Fibroblast of upper back skin (primary cell): ENCODE measurements at regions not wholly inside any gene's neighbourhood (a gene's known extent, or its start where the extent isn't known, plus 50 kb on each side); places are given as distances from the start of the nearest gene placed in this dataset.
A peak's percentile ranks its signal among the peaks of the same experiment; 100 is the strongest.
"Not testable (repeated sequence)": the region's sequence is repeated elsewhere in the genome, so short reads cannot be mapped to it uniquely, and the experiment has no call there.

ENCODE experiments used
- DNase-seq: peaks from one replicate; pipeline ENCODE4 v3.0.0-alpha.2; 2013

- peak; percentile 55 for DNase-seq
These were observed 50.5 kb upstream of the MAP4K3 start for GRCh38 chr2:39487398-39488250.

- peak; percentile 77 for DNase-seq
These were observed 51.4 kb upstream of the MAP4K3 start for GRCh38 chr2:39488450-39488849.

- DNase-seq = no peak
These were observed 53.5 kb upstream of the MAP4K3 start for GRCh38 chr2:39490586-39490985.

- no peak for DNase-seq
These were observed 54.6 kb upstream of the MAP4K3 start for GRCh38 chr2:39491653-39492052.

- DNase-seq = peak; percentile 94
These were observed 55.1 kb upstream of the MAP4K3 start for GRCh38 chr2:39492095-39492590.

- no peak for DNase-seq
These were observed 55.6 kb upstream of the MAP4K3 start for GRCh38 chr2:39492716-39493115.

GRCh38 chr2:39494784-39495251 lies 57.7 kb upstream of the MAP4K3 start:
- peak; percentile 99 for DNase-seq

GRCh38 chr2:39497082-39497801 lies 60.2 kb upstream of the MAP4K3 start:
- DNase-seq = no peak

GRCh38 chr2:39498176-39498575 lies 61.1 kb upstream of the MAP4K3 start:
- not testable (repeated sequence) for DNase-seq

GRCh38 chr2:39498786-39499185 lies 61.7 kb upstream of the MAP4K3 start:
- no peak for DNase-seq

GRCh38 chr2:39499336-39499735 lies 62.3 kb upstream of the MAP4K3 start:
- DNase-seq = peak; percentile 34

GRCh38 chr2:39501412-39501811 lies 64.3 kb upstream of the MAP4K3 start:
- DNase-seq = no peak

- DNase-seq = no peak
These were observed 66.2 kb upstream of the MAP4K3 start for GRCh38 chr2:39503277-39503676.

GRCh38 chr2:39504790-39505335 lies 67.8 kb upstream of the MAP4K3 start:
- peak; percentile 85 for DNase-seq

- DNase-seq = no peak
These were observed 69.1 kb upstream of the MAP4K3 start for GRCh38 chr2:39506215-39506614.

- peak; percentile 77 for DNase-seq
These were observed 71.1 kb upstream of the MAP4K3 start for GRCh38 chr2:39508198-39508597.

GRCh38 chr2:39510140-39510539 lies 73.1 kb upstream of the MAP4K3 start:
- no peak for DNase-seq

- no peak for DNase-seq
These were observed 74.1 kb upstream of the MAP4K3 start for GRCh38 chr2:39511219-39511604.

- no peak for DNase-seq
These were observed 74.7 kb upstream of the MAP4K3 start for GRCh38 chr2:39511605-39512433.

GRCh38 chr2:39512434-39512935 lies 75.4 kb upstream of the MAP4K3 start:
- DNase-seq = no peak

- DNase-seq = no peak
These were observed 75.9 kb upstream of the MAP4K3 start for GRCh38 chr2:39512941-39513340.

- DNase-seq = peak; percentile 96
These were observed 76.6 kb upstream of the MAP4K3 start for GRCh38 chr2:39513641-39514094.
